Sigmoid colon (tissue), 4 donors: ENCODE measurements at regions not wholly inside any gene's neighbourhood (a gene's known extent, or its start where the extent isn't known, plus 50 kb on each side); places are given as distances from the start of the nearest gene placed in this dataset.

Experiments used
- CTCF ChIP-seq, 4 experiments: fragments of 450-650 bp in 3 of 4; fragments of 200-600 bp in 1 of 4; IDR thresholded peaks; one replicate each; pipeline ENCODE4 v1.5.1; 2016 to 2019; ENCODE audit warnings: antibody characterized with exemption in 4 of 4, mild to moderate bottlenecking in 3 of 4, moderate library complexity in 2 of 4
- POLR2A ChIP-seq, 2 donors: fragments of 450-650 bp; IDR thresholded peaks; one replicate each; pipeline ENCODE4 v1.6.1; 2016; ENCODE audit warnings: antibody characterized with exemption in 2 of 2, mild to moderate bottlenecking in 2 of 2, moderate library complexity in 2 of 2
- POLR2AphosphoS5 ChIP-seq, 4 donors: sonication (generic); formaldehyde crosslinking; IDR thresholded peaks; one replicate each; pipeline ENCODE4 v1.6.1; 2017; ENCODE audit warnings: antibody characterized with exemption in 4 of 4

GRCh38 chr1:22374001-22374400, 77.7 kb upstream of the ZBTB40 start:
- TF ChIP-seq CTCF (IDR thresholded peaks at IDR 0.05) = no peak
- TF ChIP-seq POLR2A (IDR thresholded peaks at IDR 0.05) = no peak
- TF ChIP-seq POLR2AphosphoS5 (IDR thresholded peaks at IDR 0.05) = no peak
